Parathyroid adenoma (tissue), 2 donors: ENCODE measurements at regions not wholly inside any gene's neighbourhood (a gene's known extent, or its start where the extent isn't known, plus 50 kb on each side); places are given as distances from the start of the nearest gene placed in this dataset.
"Not testable (repeated sequence)": the region's sequence is repeated elsewhere in the genome, so short reads cannot be mapped to it uniquely, and the experiment has no call there.

Experiments
- H2AFZ ChIP-seq: fragments of 300-600 bp; sonication (generic); one replicate; pipeline ENCODE4 v1.7.0; 2017; ENCODE audit warnings: antibody characterized with exemption, mild to moderate bottlenecking
- H3K27ac ChIP-seq: fragments of 300-600 bp; sonication (generic); one replicate; pipeline ENCODE4 v1.7.0; 2017
- H3K27me3 ChIP-seq: fragments of 300-600 bp; sonication (generic); one replicate; pipeline ENCODE4 v1.7.0; 2017; ENCODE audit warnings: low read length; ENCODE audit not compliant: control insufficient read depth, insufficient read depth
- H3K36me3 ChIP-seq: fragments of 300-600 bp; sonication (generic); one replicate; pipeline ENCODE4 v1.7.0; 2017; ENCODE audit warnings: low read length; ENCODE audit not compliant: control insufficient read depth, insufficient read depth
- H3K4me1 ChIP-seq: fragments of 300-600 bp; sonication (generic); one replicate; pipeline ENCODE4 v1.7.0; 2017; ENCODE audit warnings: control low read depth
- H3K4me2 ChIP-seq: fragments of 300-600 bp; sonication (generic); one replicate; pipeline ENCODE4 v1.7.0; 2017; ENCODE audit warnings: low read length
- H3K4me3 ChIP-seq: fragments of 300-600 bp; sonication (generic); one replicate; pipeline ENCODE4 v1.7.0; 2017; ENCODE audit warnings: low read depth, low read length
- H3K79me2 ChIP-seq: fragments of 300-600 bp; sonication (generic); one replicate; pipeline ENCODE4 v1.7.0; 2017; ENCODE audit warnings: control low read depth
- H3K9ac ChIP-seq: fragments of 300-600 bp; sonication (generic); one replicate; pipeline ENCODE4 v1.7.0; 2017; ENCODE audit warnings: mild to moderate bottlenecking
- H3K9me3 ChIP-seq: fragments of 300-600 bp; sonication (generic); one replicate; pipeline ENCODE4 v1.7.0; 2017; ENCODE audit warnings: low read length; ENCODE audit not compliant: control insufficient read depth
- TF ChIP-seq, protein P1 (sequence below): fragments of 300-600 bp; sonication (generic); IDR thresholded peaks from one replicate; pipeline ENCODE4 v1.7.0; 2017; ENCODE audit warnings: antibody characterized with exemption, mild to moderate bottlenecking
- donor health status: primary hyperparathyroidism.

DNA sequence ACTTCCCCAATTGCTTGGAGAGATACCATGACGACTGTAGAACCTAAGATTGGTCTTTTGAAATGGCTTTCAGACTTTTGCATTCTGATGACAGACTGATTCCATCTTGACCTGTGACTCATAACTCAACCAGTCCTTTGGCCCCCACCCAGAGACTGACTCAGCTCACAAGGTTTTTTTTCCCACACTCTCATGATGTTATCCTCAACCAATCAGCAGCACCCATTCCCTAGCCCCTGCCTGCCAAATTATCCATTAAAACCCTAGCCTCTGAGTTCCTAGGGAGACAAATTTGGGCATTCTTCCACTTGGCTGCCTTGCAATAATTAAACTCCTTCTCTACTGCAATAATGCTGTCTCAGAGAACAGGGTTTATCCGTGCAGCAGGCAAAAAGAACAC, 1263.3 kb upstream of the CDH9 start:
- Histone ChIP-seq H3K9me3 (no peaks in the 10 kb centered on the region), H2AFZ (no peak overlapping the region), H3K4me2 (no peak overlapping the region), H3K27me3 (no peaks in the 10 kb centered on the region), H3K36me3 (no peaks in the 10 kb centered on the region), H3K79me2 (no peaks in the 10 kb centered on the region), H3K4me3 (no peak overlapping the region), H3K27ac (no peak overlapping the region), H3K9ac (no peak overlapping the region), H3K4me1 (no peaks in the 10 kb centered on the region)
- TF ChIP-seq, protein P1, sequence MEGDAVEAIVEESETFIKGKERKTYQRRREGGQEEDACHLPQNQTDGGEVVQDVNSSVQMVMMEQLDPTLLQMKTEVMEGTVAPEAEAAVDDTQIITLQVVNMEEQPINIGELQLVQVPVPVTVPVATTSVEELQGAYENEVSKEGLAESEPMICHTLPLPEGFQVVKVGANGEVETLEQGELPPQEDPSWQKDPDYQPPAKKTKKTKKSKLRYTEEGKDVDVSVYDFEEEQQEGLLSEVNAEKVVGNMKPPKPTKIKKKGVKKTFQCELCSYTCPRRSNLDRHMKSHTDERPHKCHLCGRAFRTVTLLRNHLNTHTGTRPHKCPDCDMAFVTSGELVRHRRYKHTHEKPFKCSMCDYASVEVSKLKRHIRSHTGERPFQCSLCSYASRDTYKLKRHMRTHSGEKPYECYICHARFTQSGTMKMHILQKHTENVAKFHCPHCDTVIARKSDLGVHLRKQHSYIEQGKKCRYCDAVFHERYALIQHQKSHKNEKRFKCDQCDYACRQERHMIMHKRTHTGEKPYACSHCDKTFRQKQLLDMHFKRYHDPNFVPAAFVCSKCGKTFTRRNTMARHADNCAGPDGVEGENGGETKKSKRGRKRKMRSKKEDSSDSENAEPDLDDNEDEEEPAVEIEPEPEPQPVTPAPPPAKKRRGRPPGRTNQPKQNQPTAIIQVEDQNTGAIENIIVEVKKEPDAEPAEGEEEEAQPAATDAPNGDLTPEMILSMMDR: no peak

DNA sequence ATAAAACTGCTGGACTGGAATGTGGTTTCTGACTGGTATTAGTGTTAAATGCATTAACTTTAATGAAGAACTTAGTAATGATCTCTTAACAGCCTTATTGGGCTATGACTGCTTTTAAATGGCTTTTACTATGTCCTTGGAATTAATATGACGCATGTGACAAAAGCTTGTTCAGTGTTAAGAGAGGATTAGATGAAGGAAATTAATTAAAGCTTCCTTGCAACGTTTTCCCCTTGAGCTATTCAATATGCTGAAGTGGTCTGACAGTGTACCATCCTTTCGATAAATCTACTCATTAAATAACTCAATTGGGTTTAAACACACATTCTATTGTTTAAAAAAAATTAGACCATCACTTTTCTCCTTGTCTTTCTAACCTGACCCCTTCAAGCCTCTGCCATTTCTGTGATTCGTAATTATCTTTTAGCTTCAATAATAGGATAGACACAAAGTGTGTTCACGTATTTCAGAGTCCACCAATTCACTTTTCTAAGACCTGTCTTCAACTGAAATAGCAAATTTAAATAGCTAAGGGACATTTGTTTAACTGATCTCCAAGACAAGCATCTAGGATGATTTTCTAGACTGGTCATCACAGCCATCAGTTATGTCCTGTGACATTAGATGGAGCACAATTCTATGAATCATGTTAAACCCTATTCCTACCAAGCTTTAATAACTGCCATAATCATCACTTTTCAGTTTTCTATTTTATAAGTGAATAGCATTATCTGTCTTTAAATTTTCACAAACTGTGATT, 1258.0 kb upstream of the CDH9 start:
- Histone ChIP-seq H3K9me3 (no peaks in the 10 kb centered on the region), H3K9ac (no peak overlapping the region), H3K27ac (no peak overlapping the region), H3K4me2 (no peak overlapping the region), H2AFZ (no peak overlapping the region), H3K27me3 (no peaks in the 10 kb centered on the region), H3K4me3 (no peak overlapping the region), H3K4me1 (no peaks in the 10 kb centered on the region), H3K79me2 (no peaks in the 10 kb centered on the region), H3K36me3 (no peaks in the 10 kb centered on the region)
- TF ChIP-seq, protein P1: no peak

DNA sequence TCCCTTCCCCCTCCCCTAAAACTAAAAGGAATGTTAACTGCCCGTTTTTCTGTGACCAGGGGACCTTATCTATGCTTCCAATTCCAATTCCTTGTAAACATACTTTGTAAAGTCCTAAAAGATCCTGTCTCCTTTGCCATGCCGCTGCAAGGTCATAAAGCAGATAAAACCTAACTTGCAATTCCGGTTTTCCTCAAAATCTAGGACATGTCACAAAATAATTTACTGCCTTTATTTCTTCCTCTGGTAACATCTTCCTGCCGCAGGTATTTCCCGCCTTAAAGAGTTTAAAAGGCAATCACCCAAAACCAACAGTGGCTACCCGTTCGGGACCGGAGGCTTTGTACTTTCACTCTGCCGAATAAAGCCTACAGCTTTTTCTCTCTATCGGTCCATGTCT, 1248.6 kb upstream of the CDH9 start:
- H3K79me2 ChIP-seq, H3K27ac ChIP-seq, H3K36me3 ChIP-seq, H3K4me2 ChIP-seq, H3K4me1 ChIP-seq, H3K27me3 ChIP-seq, H3K9ac ChIP-seq, H3K9me3 ChIP-seq, H2AFZ ChIP-seq, H3K4me3 ChIP-seq: not testable (repeated sequence)

DNA sequence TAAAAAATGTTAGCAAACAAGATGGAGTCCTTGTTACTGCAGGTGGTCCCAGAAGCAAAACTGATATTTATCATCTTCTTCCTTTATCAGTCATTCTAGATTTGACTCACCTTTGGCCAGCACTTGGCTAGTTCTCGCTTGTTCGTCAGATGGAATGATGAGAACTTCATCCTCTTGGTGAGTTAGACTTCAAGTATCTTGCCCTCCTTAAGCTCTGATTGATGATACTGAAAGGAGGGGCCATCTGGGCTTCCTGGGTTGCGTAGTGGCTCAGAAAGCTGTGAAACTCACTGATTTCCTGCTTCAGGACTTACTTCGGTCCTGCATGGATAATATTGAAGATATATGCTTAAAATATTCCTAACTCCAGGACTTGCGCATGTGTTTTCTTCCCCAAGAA, 1248.2 kb upstream of the CDH9 start:
- Histone ChIP-seq H3K27ac (no peak overlapping the region), H3K9ac (no peak overlapping the region), H3K4me1 (no peaks in the 10 kb centered on the region), H3K9me3 (no peaks in the 10 kb centered on the region), H3K4me3 (no peak overlapping the region), H3K79me2 (no peaks in the 10 kb centered on the region), H3K4me2 (no peak overlapping the region), H2AFZ (no peak overlapping the region), H3K36me3 (no peaks in the 10 kb centered on the region), H3K27me3 (no peaks in the 10 kb centered on the region)
- TF ChIP-seq, protein P1: no peak

DNA sequence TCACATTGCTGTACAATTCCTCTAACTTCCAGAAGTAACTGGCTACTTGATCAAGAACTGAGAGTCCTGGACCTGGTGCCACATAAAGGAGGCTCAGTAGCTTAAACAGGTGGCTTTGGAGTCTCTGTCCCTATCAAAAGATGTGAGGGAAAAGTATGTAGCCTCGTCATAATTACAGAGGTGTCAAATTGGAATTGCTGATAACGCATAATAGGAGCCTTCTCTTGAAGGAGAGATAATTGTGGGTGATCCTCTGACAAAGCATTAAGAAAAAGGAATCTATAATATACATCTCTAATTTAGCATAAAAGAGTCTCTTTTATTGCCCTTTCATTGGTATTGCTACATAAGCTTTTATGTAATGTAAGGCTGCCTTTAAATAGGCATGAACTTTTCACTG, 1246.4 kb upstream of the CDH9 start:
- Histone ChIP-seq H3K36me3 (no peaks in the 10 kb centered on the region), H3K4me1 (no peaks in the 10 kb centered on the region), H3K27ac (no peak overlapping the region), H2AFZ (no peak overlapping the region), H3K79me2 (no peaks in the 10 kb centered on the region), H3K9me3 (no peaks in the 10 kb centered on the region), H3K4me2 (no peak overlapping the region), H3K4me3 (no peak overlapping the region), H3K9ac (no peak overlapping the region), H3K27me3 (no peaks in the 10 kb centered on the region)
- TF ChIP-seq, protein P1: no peak
